Prostate gland (tissue), 2 donors: ENCODE measurements at regions not wholly inside any gene's neighbourhood (a gene's known extent, or its start where the extent isn't known, plus 50 kb on each side); places are given as distances from the start of the nearest gene placed in this dataset.

ENCODE experiments used
- DNase-seq: peaks from one replicate; pipeline ENCODE4 v3.0.0-alpha.2; 2019; ENCODE audit warnings: low spot score
- H3K27ac ChIP-seq, 2 donors: fragments of 200-600 bp; sonication (generic); 2 replicates each; pipeline ENCODE4 v1.5.1; 2017 to 2019
- H3K27me3 ChIP-seq: fragments of 200-600 bp; sonication (generic); replicated peaks from 2 replicates; pipeline ENCODE4 v1.5.1; 2019; ENCODE audit not compliant: insufficient read depth
- H3K36me3 ChIP-seq, 2 donors: fragments of 200-600 bp; sonication (generic); 1 replicate in 1 of 2; 2 replicates in 1 of 2; pipeline versions ENCODE4 v1.5.1 to v1.8.1; 2017 to 2019
- H3K4me1 ChIP-seq: fragments of 200-600 bp; sonication (generic); replicated peaks from 2 replicates; pipeline ENCODE4 v1.5.1; 2019
- H3K4me3 ChIP-seq, 2 donors: fragments of 200-600 bp; sonication (generic); 2 replicates each; pipeline ENCODE4 v1.5.1; 2017 to 2019
- H3K9me3 ChIP-seq: fragments of 200-600 bp; sonication (generic); 2 replicates; pipeline ENCODE4 v1.5.1; 2017
- POLR2A ChIP-seq: fragments of 450-650 bp; IDR thresholded peaks from one replicate; pipeline ENCODE4 v1.6.1; 2016; ENCODE audit warnings: antibody characterized with exemption, mild to moderate bottlenecking
- POLR2AphosphoS5 ChIP-seq: sonication (generic); formaldehyde crosslinking; IDR thresholded peaks from one replicate; pipeline ENCODE4 v1.6.1; 2017; ENCODE audit warnings: antibody characterized with exemption
- WGBS: methylation state at CpG from one replicate; pipeline ENCODE4 v1.1.5; 2018; 5-methylcytosine and 5-hydroxymethylcytosine counted together
- intact Hi-C: fragments of 100-400 bp; cut with DNase I; formaldehyde crosslinking; loops from one replicate; pipeline ENCODE4 v1.14.2; 2022
- TF ChIP-seq, protein P1 (sequence below), 4 experiments: fragments of 200-600 bp in 2 of 4; fragments of 450-650 bp in 2 of 4; sonication (generic) in 2 of 4; IDR thresholded peaks; 1 replicate in 3 of 4; 2 replicates in 1 of 4; pipeline ENCODE4 v1.5.1; 2016 to 2019; ENCODE audit warnings: antibody characterized with exemption in 4 of 4, mild to moderate bottlenecking in 2 of 4, moderate library complexity in 2 of 4

- DNase-seq: no peak
- TF ChIP-seq, protein P1, sequence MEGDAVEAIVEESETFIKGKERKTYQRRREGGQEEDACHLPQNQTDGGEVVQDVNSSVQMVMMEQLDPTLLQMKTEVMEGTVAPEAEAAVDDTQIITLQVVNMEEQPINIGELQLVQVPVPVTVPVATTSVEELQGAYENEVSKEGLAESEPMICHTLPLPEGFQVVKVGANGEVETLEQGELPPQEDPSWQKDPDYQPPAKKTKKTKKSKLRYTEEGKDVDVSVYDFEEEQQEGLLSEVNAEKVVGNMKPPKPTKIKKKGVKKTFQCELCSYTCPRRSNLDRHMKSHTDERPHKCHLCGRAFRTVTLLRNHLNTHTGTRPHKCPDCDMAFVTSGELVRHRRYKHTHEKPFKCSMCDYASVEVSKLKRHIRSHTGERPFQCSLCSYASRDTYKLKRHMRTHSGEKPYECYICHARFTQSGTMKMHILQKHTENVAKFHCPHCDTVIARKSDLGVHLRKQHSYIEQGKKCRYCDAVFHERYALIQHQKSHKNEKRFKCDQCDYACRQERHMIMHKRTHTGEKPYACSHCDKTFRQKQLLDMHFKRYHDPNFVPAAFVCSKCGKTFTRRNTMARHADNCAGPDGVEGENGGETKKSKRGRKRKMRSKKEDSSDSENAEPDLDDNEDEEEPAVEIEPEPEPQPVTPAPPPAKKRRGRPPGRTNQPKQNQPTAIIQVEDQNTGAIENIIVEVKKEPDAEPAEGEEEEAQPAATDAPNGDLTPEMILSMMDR (IDR thresholded peaks at IDR 0.05): no peak
- TF ChIP-seq POLR2AphosphoS5: no peak
- TF ChIP-seq POLR2A: no peak
- H3K27ac ChIP-seq: no peak overlapping the region
- no peak overlapping the region for H3K4me3 ChIP-seq
- WGBS: 56% methylated on average over 15 of the region's 16 CpGs
- no peaks in the 10 kb centered on the region for H3K27me3 ChIP-seq
- H3K9me3 ChIP-seq: no peaks in the 10 kb centered on the region
- intact Hi-C loops: no loop called here
- no peaks in the 10 kb centered on the region for H3K4me1 ChIP-seq
- no peaks in the 10 kb centered on the region for H3K36me3 ChIP-seq
Measured at GRCh38 chr6:170063851-170064602, 226.9 kb downstream of the DLL1 start.

DNA sequence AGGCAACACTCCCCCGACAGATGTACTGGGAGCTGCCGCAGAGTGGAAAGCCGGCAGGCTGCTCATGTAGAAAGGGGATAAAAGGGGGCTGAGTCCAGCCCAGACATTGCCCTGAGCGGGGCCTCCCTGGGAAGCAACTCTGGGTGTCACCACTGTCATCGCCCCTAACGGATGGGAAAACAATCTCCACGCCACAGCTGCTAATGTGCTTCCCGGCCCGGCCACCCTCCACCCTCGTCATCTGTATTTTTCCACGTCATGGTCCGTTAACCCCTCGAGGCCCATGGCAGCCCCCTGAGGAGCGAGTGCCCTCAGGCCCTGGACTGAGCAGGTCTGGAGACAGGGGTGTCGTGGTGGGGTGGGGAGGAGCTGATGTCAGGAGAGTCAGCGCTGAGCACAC is 227.4 kb downstream of the DLL1 start:
- Histone ChIP-seq H3K9me3 (no peaks in the 10 kb centered on the region), H3K36me3 (no peaks in the 10 kb centered on the region), H3K27me3 (no peaks in the 10 kb centered on the region), H3K4me1 (no peaks in the 10 kb centered on the region), H3K4me3 (no peak overlapping the region), H3K27ac (no peak overlapping the region)
- intact Hi-C loops: no loop called here
- 67% methylated on average over 16 of the region's 16 CpGs for WGBS
- DNase-seq: no peak
- TF ChIP-seq POLR2AphosphoS5 (no peak), POLR2A (no peak)
- TF ChIP-seq, protein P1 (IDR thresholded peaks at IDR 0.05): no peak

DNA sequence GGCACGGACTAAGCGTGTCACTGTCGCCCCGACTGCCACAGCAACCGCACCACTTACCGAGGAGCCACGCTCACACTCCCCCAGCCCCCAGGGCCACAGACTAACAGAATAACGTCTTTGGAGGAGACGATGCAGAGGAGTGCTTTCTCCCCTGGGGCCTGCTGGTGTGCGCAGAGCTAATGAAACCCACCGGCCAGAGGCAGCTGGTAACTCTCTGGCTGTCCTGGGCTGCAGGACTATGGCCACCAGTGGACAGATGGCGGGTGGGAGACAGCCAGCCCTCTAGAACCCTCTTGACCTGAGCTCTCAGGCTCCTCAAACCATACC is 228.0 kb downstream of the DLL1 start:
- WGBS: 95% methylated on average over 12 of the region's 12 CpGs
- no peak for TF ChIP-seq POLR2A
- TF ChIP-seq, protein P1 (IDR thresholded peaks at IDR 0.05): no peak
- no peak for TF ChIP-seq POLR2AphosphoS5
- Histone ChIP-seq H3K9me3 (no peaks in the 10 kb centered on the region), H3K27me3 (no peaks in the 10 kb centered on the region), H3K27ac (no peak overlapping the region), H3K4me1 (no peaks in the 10 kb centered on the region), H3K4me3 (no peak overlapping the region), H3K36me3 (no peaks in the 10 kb centered on the region)
- intact Hi-C loops: no loop called here
- DNase-seq: no peak

DNA sequence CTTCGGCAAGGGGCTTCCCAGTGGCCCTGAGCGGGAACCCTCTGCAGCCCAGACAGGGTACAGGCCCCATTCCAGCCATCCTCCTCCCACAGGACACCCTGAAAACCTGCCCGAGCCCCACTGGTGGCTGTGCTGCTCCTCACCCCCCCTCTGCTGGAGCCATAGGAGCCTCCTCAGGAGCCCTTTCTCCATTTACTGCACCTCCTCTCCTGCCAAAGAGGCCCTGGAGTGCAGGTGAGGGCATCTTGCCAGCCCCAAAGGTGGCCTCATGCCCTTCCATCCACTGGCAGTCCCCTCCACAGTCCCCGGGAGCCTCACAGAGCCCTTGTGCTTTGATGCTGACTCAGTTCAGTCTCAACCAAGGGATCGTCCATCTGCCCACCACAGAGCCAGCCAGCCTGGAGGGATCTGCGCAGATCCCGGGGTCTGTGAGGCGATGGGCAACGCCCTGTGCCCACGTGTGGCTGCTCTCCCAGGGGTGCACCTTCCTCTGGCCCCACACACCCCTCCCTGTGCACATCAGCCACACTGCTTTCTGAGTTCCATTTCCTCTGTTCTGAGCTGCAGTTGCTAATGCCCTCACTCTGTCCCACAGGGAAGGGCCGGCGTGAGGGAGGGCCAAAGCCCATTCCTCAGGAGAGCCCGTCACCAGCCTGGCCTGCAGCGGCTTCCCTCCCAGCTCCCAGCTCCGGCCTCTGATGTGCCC is 228.5 kb downstream of the DLL1 start:
- no peak overlapping the region for H3K27ac ChIP-seq
- intact Hi-C loops: no loop called here
- no peak for DNase-seq
- TF ChIP-seq, protein P1 (IDR thresholded peaks at IDR 0.05): no peak
- TF ChIP-seq POLR2AphosphoS5 (no peak), POLR2A (no peak)
- no peaks in the 10 kb centered on the region for H3K27me3 ChIP-seq
- no peaks in the 10 kb centered on the region for H3K4me1 ChIP-seq
- no peaks in the 10 kb centered on the region for H3K9me3 ChIP-seq
- H3K4me3 ChIP-seq: no peak overlapping the region
- no peaks in the 10 kb centered on the region for H3K36me3 ChIP-seq
- 93% methylated on average over 15 of the region's 15 CpGs for WGBS
